H1 (cell line): ENCODE measurements at regions not wholly inside any gene's neighbourhood (a gene's known extent, or its start where the extent isn't known, plus 50 kb on each side); places are given as distances from the start of the nearest gene placed in this dataset.

Source experiments
- CTCF ChIA-PET: fragments of 300-600 bp; sonication (Branson Sonifier 250); formaldehyde crosslinking; loops from one replicate; lab custom pipeline; 2021; ENCODE audit not compliant: partially characterized antibody; lab: Charles Lee
- POLR2A ChIA-PET: fragments of 300-600 bp; sonication (Branson Sonifier 250); formaldehyde crosslinking; loops from one replicate; lab custom pipeline; 2021; ENCODE audit warnings: inconsistent platforms; ENCODE audit not compliant: partially characterized antibody; lab: Charles Lee
- DNase-seq, 2 experiments: peaks; one replicate each; pipeline versions ENCODE4 v3.0.0 to v3.0.0-alpha.2; 2010 to 2022; ENCODE audit warnings: low spot score in 2 of 2, low read depth in 1 of 2, mixed read lengths in 1 of 2
- FAIRE-seq: peaks from 2 replicates; lab custom pipeline; 2011; peaks lifted over from hg19 to GRCh38; lab: Jason Lieb, UNC
- H2AFZ ChIP-seq: 2 replicates; pipeline ENCODE4 v1.8.1; 2012; ENCODE audit warnings: low read length, inconsistent platforms
- H2AK5ac ChIP-seq: 2 replicates; pipeline ENCODE4 v1.6.1; 2013; ENCODE audit warnings: low read depth, low read length
- H2BK120ac ChIP-seq: replicated peaks from 2 replicates; pipeline ENCODE3; 2013; ENCODE audit warnings: low read depth, low read length, inconsistent platforms
- H2BK12ac ChIP-seq: 2 replicates; pipeline ENCODE4 v1.6.1; 2013; ENCODE audit warnings: low read depth, low read length
- H2BK15ac ChIP-seq: 2 replicates; pipeline ENCODE4 v1.6.1; 2013; ENCODE audit warnings: low read length
- H2BK20ac ChIP-seq: 2 replicates; pipeline ENCODE4 v1.6.1; 2013; ENCODE audit warnings: low read length
- H2BK5ac ChIP-seq: 2 replicates; pipeline ENCODE4 v1.6.1; 2013; ENCODE audit warnings: low read depth, low read length
- H3K14ac ChIP-seq: 2 replicates; pipeline ENCODE4 v1.6.1; 2013; ENCODE audit warnings: inconsistent platforms; ENCODE audit not compliant: insufficient read length
- H3K18ac ChIP-seq: 2 replicates; pipeline ENCODE4 v1.6.1; 2013; ENCODE audit warnings: low read length; ENCODE audit errors: extremely low read depth
- H3K23ac ChIP-seq: 2 replicates; pipeline ENCODE4 v1.6.1; 2013; ENCODE audit warnings: inconsistent platforms; ENCODE audit not compliant: insufficient read length
- H3K23me2 ChIP-seq: 2 replicates; pipeline ENCODE4 v1.6.1; 2013; ENCODE audit warnings: low read depth, low read length
- H3K27ac ChIP-seq: 2 replicates; pipeline ENCODE4 v1.6.1; 2011; ENCODE audit warnings: low read depth, low read length, inconsistent platforms
- H3K27me3 ChIP-seq, 4 experiments: replicated peaks in 1 of 4; 1 replicate in 1 of 4; 2 replicates in 3 of 4; pipeline versions ENCODE4 v1.6.1 to v1.8.1; 2011 to 2013; ENCODE audit warnings: low read length in 3 of 4, mild to moderate bottlenecking in 3 of 4, inconsistent platforms in 2 of 4, mixed read lengths in 2 of 4, moderate library complexity in 1 of 4; ENCODE audit not compliant: control insufficient read depth in 3 of 4, insufficient read depth in 3 of 4; ENCODE audit errors: extremely low read depth in 1 of 4
- H3K36me3 ChIP-seq, 4 experiments: 2 replicates each; pipeline versions ENCODE4 v1.6.1 to v1.8.1; 2011 to 2013; ENCODE audit warnings: mild to moderate bottlenecking in 4 of 4, low read length in 3 of 4, moderate library complexity in 2 of 4, control low read depth in 1 of 4, inconsistent platforms in 1 of 4; ENCODE audit not compliant: insufficient read depth in 4 of 4, control insufficient read depth in 2 of 4
- H3K4ac ChIP-seq: replicated peaks from 2 replicates; pipeline ENCODE3; 2013; ENCODE audit warnings: low read length, low read depth, mixed read lengths, inconsistent platforms; ENCODE audit not compliant: insufficient read length
- H3K4me1 ChIP-seq, 4 experiments: replicated peaks in 1 of 4; 1 replicate in 1 of 4; 2 replicates in 3 of 4; pipeline versions ENCODE4 v1.6.1 to v1.8.1; 2011 to 2013; ENCODE audit warnings: low read length in 3 of 4, inconsistent platforms in 2 of 4, mixed read lengths in 1 of 4; ENCODE audit not compliant: insufficient read depth in 4 of 4, control insufficient read depth in 3 of 4
- H3K4me2 ChIP-seq, 2 experiments: 2 replicates each; pipeline versions ENCODE4 v1.6.1 to v1.8.1; 2011 to 2013; ENCODE audit warnings: low read depth in 2 of 2, low read length in 2 of 2, control low read depth in 1 of 2, inconsistent platforms in 1 of 2, mild to moderate bottlenecking in 1 of 2; ENCODE audit not compliant: insufficient read depth in 1 of 2
- H3K4me3 ChIP-seq, 4 experiments: fragments of 200-600, 300-600 bp in 1 of 4; sonication (generic), shearing (Covaris generic), sonication (Bioruptor Twin) in 1 of 4; 2 replicates each; pipeline versions ENCODE4 v1.5.1 to v1.8.1; 2011 to 2016; ENCODE audit warnings: low read length in 4 of 4, low read depth in 3 of 4, control low read depth in 2 of 4, inconsistent platforms in 2 of 4, mild to moderate bottlenecking in 2 of 4, mixed read lengths in 1 of 4, moderate library complexity in 1 of 4; ENCODE audit not compliant: insufficient read depth in 2 of 4; ENCODE audit errors: extremely low read depth in 1 of 4
- H3K56ac ChIP-seq: replicated peaks from 2 replicates; pipeline ENCODE3; 2013; ENCODE audit warnings: low read depth, mild to moderate bottlenecking, mixed read lengths, low read length, inconsistent platforms; ENCODE audit not compliant: insufficient read length
- H3K79me1 ChIP-seq: 2 replicates; pipeline ENCODE4 v1.6.1; 2013; ENCODE audit warnings: low read depth, low read length, control low read depth
- H3K79me2 ChIP-seq, 2 experiments: 2 replicates each; pipeline versions ENCODE4 v1.6.1 to v1.8.1; 2012 to 2013; ENCODE audit warnings: low read length in 2 of 2, mild to moderate bottlenecking in 2 of 2, inconsistent platforms in 1 of 2; ENCODE audit not compliant: insufficient read depth in 2 of 2, control insufficient read depth in 1 of 2
- H3K9ac ChIP-seq, 4 experiments: replicated peaks in 1 of 4; 1 replicate in 1 of 4; 2 replicates in 3 of 4; pipeline versions ENCODE4 v1.6.1 to v1.8.1; 2011 to 2013; ENCODE audit warnings: low read depth in 3 of 4, low read length in 3 of 4, control low read depth in 2 of 4, mild to moderate bottlenecking in 2 of 4, moderate library complexity in 2 of 4, inconsistent platforms in 1 of 4; ENCODE audit errors: extremely low read depth in 1 of 4
- H3K9me3 ChIP-seq, 2 experiments: 2 replicates each; pipeline versions ENCODE4 v1.6.1 to v1.8.1; 2012 to 2013; ENCODE audit warnings: mild to moderate bottlenecking in 2 of 2, moderate library complexity in 2 of 2, control low read depth in 1 of 2, inconsistent platforms in 1 of 2, low read depth in 1 of 2, low read length in 1 of 2, mixed read lengths in 1 of 2; ENCODE audit not compliant: insufficient read depth in 2 of 2
- H4K20me1 ChIP-seq, 2 experiments: replicated peaks in 1 of 2; 2 replicates each; pipeline versions ENCODE3 to v1.8.1; 2011 to 2013; ENCODE audit warnings: inconsistent platforms in 2 of 2, low read length in 2 of 2, mild to moderate bottlenecking in 1 of 2; ENCODE audit not compliant: insufficient read depth in 2 of 2, control insufficient read depth in 1 of 2
- H4K5ac ChIP-seq: 2 replicates; pipeline ENCODE4 v1.6.1; 2013; ENCODE audit warnings: low read length, low read depth, mixed read lengths, inconsistent platforms; ENCODE audit not compliant: insufficient read length
- H4K8ac ChIP-seq: 2 replicates; pipeline ENCODE4 v1.8.0; 2013; ENCODE audit warnings: mild to moderate bottlenecking, moderate library complexity, low read length, inconsistent platforms; ENCODE audit not compliant: insufficient read depth; ENCODE audit errors: extremely low read depth
- H4K91ac ChIP-seq: replicated peaks from 2 replicates; pipeline ENCODE3; 2013; ENCODE audit warnings: low read length, mixed read lengths, inconsistent platforms; ENCODE audit not compliant: insufficient read length
- CEBPB ChIP-seq: IDR thresholded peaks from 2 replicates; pipeline ENCODE4 v1.6.1; 2012; ENCODE audit warnings: low read depth, low read length
- JUN ChIP-seq: IDR thresholded peaks from 2 replicates; pipeline ENCODE4 v1.6.1; 2011; ENCODE audit warnings: low read depth, mild to moderate bottlenecking, improper control_type of control experiment, low read length
- POLR2AphosphoS5 ChIP-seq: IDR thresholded peaks from 2 replicates; pipeline ENCODE4 v1.6.1; 2011; ENCODE audit warnings: low read depth, low read length
- RAD21 ChIP-seq, 2 experiments: IDR thresholded peaks in 1 of 2; conservative IDR thresholded peaks in 1 of 2; 2 replicates each; pipeline ENCODE4 v1.6.1; 2011; ENCODE audit warnings: low read depth in 2 of 2, low read length in 2 of 2, improper control_type of control experiment in 1 of 2, inconsistent platforms in 1 of 2, mild to moderate bottlenecking in 1 of 2, moderate library complexity in 1 of 2
- RBBP5 ChIP-seq: IDR thresholded peaks from 2 replicates; pipeline ENCODE4 v1.7.1; 2012; ENCODE audit warnings: low read depth, mild to moderate bottlenecking, inconsistent platforms, low read length, moderate library complexity, borderline replicate concordance
- RFX5 ChIP-seq: IDR thresholded peaks from 2 replicates; pipeline ENCODE4 v1.6.1; 2011; ENCODE audit warnings: low read depth, low read length, improper control_type of control experiment, borderline replicate concordance
- TAF1 ChIP-seq: IDR thresholded peaks from 2 replicates; pipeline ENCODE4 v1.6.1; 2011; ENCODE audit warnings: mild to moderate bottlenecking, low read depth, low read length
- YY1 ChIP-seq: IDR thresholded peaks from 2 replicates; pipeline ENCODE4 v1.6.1; 2011; ENCODE audit warnings: low read depth, mild to moderate bottlenecking, low read length
- WGBS, 2 experiments: shearing (Covaris generic) in 1 of 2; methylation state at CpG; one replicate each; pipeline versions ENCODE4 v1.1.6 to v1.1.7; 2013 to 2015; ENCODE audit warnings: low lambda C conversion rate in 2 of 2, mixed read lengths in 2 of 2, inconsistent platforms in 1 of 2, low coverage in 1 of 2, missing lambda C conversion rate in 1 of 2; ENCODE audit not compliant: insufficient replicate concordance in 2 of 2, insufficient coverage in 1 of 2, insufficient read length in 1 of 2; ENCODE audit errors: extremely low coverage in 1 of 2, missing lambda C conversion rate in 1 of 2; 5-methylcytosine and 5-hydroxymethylcytosine counted together

GRCh38 chr20:20860078-20860806 is 147.8 kb upstream of the RALGAPA2 start:
- no peak overlapping the region for H3K18ac ChIP-seq
- H2BK5ac ChIP-seq = no peak overlapping the region
- peak; percentile 97 for FAIRE-seq
- no peak overlapping the region for H4K5ac ChIP-seq
- 42% methylated on average over 8 of the region's 8 CpGs; no CpG with 5 or more reads in 1 of the 2 experiments for WGBS, 2 experiments
- H3K27me3 ChIP-seq = no peaks in the 10 kb centered on the region
- no peak overlapping the region for H2BK12ac ChIP-seq
- no peak overlapping the region for H3K14ac ChIP-seq
- ChIA-PET POLR2A (interaction anchor here (0.9 kb wide), 1 partner anchor 16 kb away, joined by 3 read pairs; no protein-coding TSS in a partner anchor), CTCF (interaction anchor here (0.6 to 7.8 kb wide), 70 partner anchors 7 to 834 kb away, joined by 3 to 67 read pairs (median 4); no protein-coding TSS in a partner anchor)
- no peak overlapping the region for H3K4ac ChIP-seq
- no peak overlapping the region for H3K9ac ChIP-seq
- no peak overlapping the region for H2BK20ac ChIP-seq
- H3K79me1 ChIP-seq = no peaks in the 10 kb centered on the region
- H4K91ac ChIP-seq = no peak overlapping the region
- H3K4me3 ChIP-seq = no peak overlapping the region
- no peaks in the 10 kb centered on the region; a peak in 1 of 7 replicates for H3K4me1 ChIP-seq
- H3K56ac ChIP-seq = no peak overlapping the region
- no peak overlapping the region for H3K23ac ChIP-seq
- peak; percentile 82 to 99 for DNase-seq
- H3K4me2 ChIP-seq = no peak overlapping the region
- no peak overlapping the region for H2AK5ac ChIP-seq
- no peak overlapping the region for H2BK15ac ChIP-seq
- no peaks in the 10 kb centered on the region for H3K9me3 ChIP-seq
- H3K79me2 ChIP-seq = no peaks in the 10 kb centered on the region
- no peak overlapping the region for H2BK120ac ChIP-seq
- H4K8ac ChIP-seq = no peak overlapping the region
- no peak overlapping the region for H3K27ac ChIP-seq
- no peaks in the 10 kb centered on the region for H3K23me2 ChIP-seq
- H4K20me1 ChIP-seq = no peaks in the 10 kb centered on the region
- H3K36me3 ChIP-seq = no peaks in the 10 kb centered on the region
- no peak overlapping the region for H2AFZ ChIP-seq
- peak; percentile 95 to 96 for TF ChIP-seq RAD21 (IDR thresholded peaks at IDR 0.05 in 1 of 2, conservative IDR thresholded peaks at IDR 0.05 in 1 of 2; ENCODE audit: low read depth in 2 of 2, low read length in 2 of 2)
- TF ChIP-seq CEBPB = no peak
- TF ChIP-seq YY1 = 0 out of 2 replicates have a peak, but pooled peaks have one; percentile 62
- no peak for TF ChIP-seq TAF1
- no peak for TF ChIP-seq RBBP5
- TF ChIP-seq JUN = no peak
- no peak for TF ChIP-seq RFX5
- no peak for TF ChIP-seq POLR2AphosphoS5
